Trophoblast cell (in vitro differentiated cells and primary cell): ENCODE measurements at regions not wholly inside any gene's neighbourhood (a gene's known extent, or its start where the extent isn't known, plus 50 kb on each side); places are given as distances from the start of the nearest gene placed in this dataset.
A peak's percentile ranks its signal among the peaks of the same experiment; 100 is the strongest.

Experiments used
- DNase-seq, 2 donors: peaks; one replicate each; pipeline ENCODE4 v3.0.0-alpha.2; 2016
- H2AFZ ChIP-seq: 2 replicates; pipeline ENCODE4 v1.6.1; 2013; ENCODE audit warnings: low read length, moderate library complexity, mild to moderate bottlenecking; ENCODE audit not compliant: insufficient read depth, poor library complexity
- H2AK5ac ChIP-seq: 2 replicates; pipeline ENCODE4 v1.6.1; 2013; ENCODE audit warnings: mild to moderate bottlenecking, low read length
- H2BK120ac ChIP-seq: 2 replicates; pipeline ENCODE4 v1.6.1; 2013; ENCODE audit warnings: low read length, mild to moderate bottlenecking, moderate library complexity; ENCODE audit not compliant: insufficient read depth, poor library complexity
- H2BK12ac ChIP-seq: 2 replicates; pipeline ENCODE4 v1.6.1; 2013; ENCODE audit warnings: mild to moderate bottlenecking, low read length, moderate library complexity
- H2BK5ac ChIP-seq: 2 replicates; pipeline ENCODE4 v1.6.1; 2013; ENCODE audit warnings: low read length, low read depth, moderate library complexity, mild to moderate bottlenecking; ENCODE audit not compliant: poor library complexity
- H3K14ac ChIP-seq: 2 replicates; pipeline ENCODE4 v1.6.1; 2013; ENCODE audit warnings: mild to moderate bottlenecking, low read length
- H3K18ac ChIP-seq: 2 replicates; pipeline ENCODE4 v1.6.1; 2013; ENCODE audit warnings: mild to moderate bottlenecking, low read length
- H3K23ac ChIP-seq: 2 replicates; pipeline ENCODE4 v1.6.1; 2013; ENCODE audit warnings: low read length
- H3K27ac ChIP-seq: 2 replicates; pipeline ENCODE4 v1.5.1; 2013; ENCODE audit warnings: low read depth, mild to moderate bottlenecking, inconsistent platforms, low read length, moderate library complexity
- H3K27me3 ChIP-seq: 2 replicates; pipeline ENCODE4 v1.6.1; 2013; ENCODE audit warnings: inconsistent platforms, mild to moderate bottlenecking, low read length, moderate library complexity; ENCODE audit not compliant: insufficient read depth
- H3K36me3 ChIP-seq, 2 experiments: 1 replicate in 1 of 2; 2 replicates in 1 of 2; pipeline ENCODE4 v1.6.1; 2013; ENCODE audit warnings: low read length in 2 of 2, mild to moderate bottlenecking in 2 of 2, moderate library complexity in 1 of 2; ENCODE audit not compliant: insufficient read depth in 2 of 2, control insufficient read depth in 1 of 2
- H3K4ac ChIP-seq: 2 replicates; pipeline ENCODE4 v1.6.1; 2013; ENCODE audit warnings: low read depth, mild to moderate bottlenecking, low read length, moderate library complexity
- H3K4me1 ChIP-seq, 2 experiments: 1 replicate in 1 of 2; 2 replicates in 1 of 2; pipeline ENCODE4 v1.6.1; 2013; ENCODE audit warnings: low read length in 2 of 2, mild to moderate bottlenecking in 2 of 2, moderate library complexity in 1 of 2; ENCODE audit not compliant: insufficient read depth in 2 of 2, control insufficient read depth in 1 of 2
- H3K4me2 ChIP-seq: 2 replicates; pipeline ENCODE4 v1.6.1; 2013; ENCODE audit warnings: inconsistent platforms, mild to moderate bottlenecking, low read length, moderate library complexity
- H3K4me3 ChIP-seq: 2 replicates; pipeline ENCODE4 v1.5.1; 2013; ENCODE audit warnings: mild to moderate bottlenecking, low read depth, low read length, inconsistent platforms
- H3K79me1 ChIP-seq: one replicate; pipeline ENCODE4 v1.6.1; 2013; ENCODE audit warnings: low read length
- H3K79me2 ChIP-seq: 2 replicates; pipeline ENCODE4 v1.6.1; 2013; ENCODE audit warnings: low read length, mild to moderate bottlenecking; ENCODE audit not compliant: control insufficient read depth, insufficient read depth, poor library complexity
- H3K9ac ChIP-seq: 2 replicates; pipeline ENCODE4 v1.6.1; 2013; ENCODE audit warnings: mild to moderate bottlenecking, low read length
- H3K9me3 ChIP-seq: 2 replicates; pipeline ENCODE4 v1.6.1; 2013; ENCODE audit warnings: low read depth, mild to moderate bottlenecking, control low read depth, inconsistent platforms, low read length; ENCODE audit not compliant: insufficient read depth
- H4K12ac ChIP-seq: 2 replicates; pipeline ENCODE4 v1.6.1; 2013; ENCODE audit warnings: low read depth, mild to moderate bottlenecking, low read length, moderate library complexity
- H4K8ac ChIP-seq: 2 replicates; pipeline ENCODE4 v1.6.1; 2013; ENCODE audit warnings: low read depth, mild to moderate bottlenecking, low read length, moderate library complexity
- H4K91ac ChIP-seq: one replicate; pipeline ENCODE4 v1.6.1; 2013; ENCODE audit warnings: low read depth, mild to moderate bottlenecking, low read length, moderate library complexity
- WGBS: extraction: QIAGEN DNeasy Blood & Tissue Kit; methylation state at CpG from one replicate; pipeline ENCODE4 v1.1.7; 2013; ENCODE audit warnings: missing lambda C conversion rate; ENCODE audit not compliant: insufficient read length, insufficient coverage; ENCODE audit errors: extremely low coverage; 5-methylcytosine and 5-hydroxymethylcytosine counted together

DNA sequence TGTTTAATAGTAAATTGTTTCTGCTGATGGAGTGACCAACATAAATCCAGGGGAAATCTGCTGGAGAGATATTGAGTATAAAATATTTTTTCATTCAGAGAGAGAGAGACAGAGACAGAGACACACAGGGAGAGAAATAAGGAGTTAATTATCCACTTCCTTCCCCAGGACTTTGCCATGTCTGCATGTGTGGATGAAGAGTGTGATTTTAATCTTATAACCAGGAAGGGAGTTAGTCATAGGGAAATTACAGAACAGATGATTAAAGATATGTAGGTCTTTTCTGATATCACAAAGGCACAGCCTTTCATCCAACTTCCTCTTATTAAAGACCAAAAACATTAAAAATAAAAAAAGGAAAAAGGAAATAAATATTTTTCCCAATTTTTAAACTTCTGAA is 526.3 kb downstream of the SPRY1 start:
- Histone ChIP-seq H2BK5ac (no peak overlapping the region), H2AK5ac (no peak overlapping the region), H3K79me1 (no peaks in the 10 kb centered on the region), H3K18ac (no peak overlapping the region), H4K91ac (no peak overlapping the region), H2AFZ (no peak overlapping the region), H3K4ac (no peak overlapping the region), H3K36me3 (no peaks in the 10 kb centered on the region), H3K27me3 (no peaks in the 10 kb centered on the region), H3K9ac (no peak overlapping the region), H4K8ac (no peak overlapping the region), H3K9me3 (no peaks in the 10 kb centered on the region), H3K4me3 (no peak overlapping the region), H2BK120ac (no peak overlapping the region), H3K4me2 (no peak overlapping the region), H2BK12ac (no peak overlapping the region), H3K27ac (no peak overlapping the region), H3K23ac (no peak overlapping the region), H3K14ac (no peak overlapping the region), H3K79me2 (no peaks in the 10 kb centered on the region), H3K4me1 (no peaks in the 10 kb centered on the region), H4K12ac (no peak overlapping the region)
- DNase-seq: no peak

DNA sequence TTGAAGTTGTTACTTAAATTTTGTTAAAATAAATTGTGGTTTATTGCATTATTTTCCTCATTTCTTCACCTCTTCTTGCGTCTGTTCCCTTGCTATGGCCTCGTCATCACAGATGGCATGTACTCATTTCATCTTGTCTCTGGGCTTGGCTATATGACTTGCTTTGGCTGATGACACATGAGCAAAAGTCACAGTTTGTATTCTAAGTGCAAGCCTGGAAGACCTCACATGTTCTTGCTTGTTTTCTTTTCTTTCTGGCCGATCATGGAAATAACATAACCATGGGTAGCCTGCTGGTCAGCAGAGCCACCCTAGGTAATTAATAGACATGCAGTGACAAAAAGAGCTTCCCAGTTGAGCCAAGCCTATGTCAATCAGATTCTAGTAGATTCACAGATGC is 527.9 kb downstream of the SPRY1 start:
- Histone ChIP-seq H3K4me1 (no peaks in the 10 kb centered on the region), H3K23ac (no peak overlapping the region), H3K4ac (no peak overlapping the region), H2BK12ac (no peak overlapping the region), H3K4me3 (no peak overlapping the region), H3K27ac (no peak overlapping the region), H3K79me2 (no peaks in the 10 kb centered on the region), H2BK5ac (no peak overlapping the region), H4K12ac (no peak overlapping the region), H4K91ac (no peak overlapping the region), H3K9me3 (no peaks in the 10 kb centered on the region), H2AFZ (no peak overlapping the region), H2BK120ac (no peak overlapping the region), H3K14ac (no peak overlapping the region), H3K79me1 (no peaks in the 10 kb centered on the region), H4K8ac (no peak overlapping the region), H3K18ac (no peak overlapping the region), H3K4me2 (no peak overlapping the region), H3K27me3 (no peaks in the 10 kb centered on the region), H2AK5ac (no peak overlapping the region), H3K9ac (no peak overlapping the region), H3K36me3 (no peaks in the 10 kb centered on the region)
- no CpG with 5 or more reads among the region's 3 CpGs for WGBS
- DNase-seq: no peak

DNA sequence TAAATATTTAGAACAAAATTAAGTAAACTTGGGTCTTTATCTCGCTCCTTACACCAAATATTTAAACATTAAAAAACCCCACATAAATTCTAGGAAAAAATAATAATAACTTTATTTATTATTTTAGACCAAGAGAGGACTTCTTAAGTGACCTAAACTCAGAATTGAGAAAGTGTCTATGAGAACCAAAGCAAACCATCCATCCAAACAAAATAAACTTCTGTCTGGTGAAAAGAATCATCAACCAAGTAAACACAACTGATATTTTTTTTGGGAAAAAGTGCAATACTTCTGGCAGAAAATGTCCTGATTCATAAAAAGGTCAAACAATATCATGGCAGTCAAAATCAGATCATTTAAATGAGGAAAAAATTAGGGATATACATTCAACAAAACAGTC is 533.0 kb downstream of the SPRY1 start:
- no peak overlapping the region for H3K4me3 ChIP-seq
- no peaks in the 10 kb centered on the region for H3K4me1 ChIP-seq
- H3K79me1 ChIP-seq: no peaks in the 10 kb centered on the region
- H3K9ac ChIP-seq: no peak overlapping the region
- no peak for DNase-seq
- H2BK12ac ChIP-seq: no peak overlapping the region
- no peak overlapping the region for H3K27ac ChIP-seq
- no CpG with 5 or more reads among the region's 1 CpG for whole genome bisulfite sequencing
- no peaks in the 10 kb centered on the region for H3K36me3 ChIP-seq
- H4K8ac ChIP-seq: no peak overlapping the region
- H3K79me2 ChIP-seq: no peaks in the 10 kb centered on the region
- no peak overlapping the region for H4K91ac ChIP-seq
- H3K23ac ChIP-seq: no peak overlapping the region
- H3K4ac ChIP-seq: no peak overlapping the region
- no peak overlapping the region for H2BK5ac ChIP-seq
- no peaks in the 10 kb centered on the region for H3K9me3 ChIP-seq
- H3K14ac ChIP-seq: no peak overlapping the region
- no peak overlapping the region for H2AK5ac ChIP-seq
- no peak overlapping the region for H3K4me2 ChIP-seq
- H3K27me3 ChIP-seq: no peaks in the 10 kb centered on the region
- H4K12ac ChIP-seq: no peak overlapping the region
- no peak overlapping the region for H3K18ac ChIP-seq
- no peak overlapping the region for H2AFZ ChIP-seq
- no peak overlapping the region for H2BK120ac ChIP-seq

- no peak overlapping the region for H4K8ac ChIP-seq
- no peaks in the 10 kb centered on the region for H3K36me3 ChIP-seq
- H3K79me1 ChIP-seq: no peaks in the 10 kb centered on the region
- H3K4me3 ChIP-seq: no peak overlapping the region
- H2BK120ac ChIP-seq: no peak overlapping the region
- H3K27me3 ChIP-seq: no peaks in the 10 kb centered on the region
- no peaks in the 10 kb centered on the region for H3K4me1 ChIP-seq
- H3K79me2 ChIP-seq: no peaks in the 10 kb centered on the region
- H3K18ac ChIP-seq: no peak overlapping the region
- no peak overlapping the region for H2BK12ac ChIP-seq
- H3K4ac ChIP-seq: no peak overlapping the region
- H2BK5ac ChIP-seq: no peak overlapping the region
- no peak overlapping the region for H2AFZ ChIP-seq
- H3K27ac ChIP-seq: no peak overlapping the region
- H4K91ac ChIP-seq: no peak overlapping the region
- H3K4me2 ChIP-seq: no peak overlapping the region
- no peaks in the 10 kb centered on the region for H3K9me3 ChIP-seq
- H2AK5ac ChIP-seq: no peak overlapping the region
- no peak overlapping the region for H3K14ac ChIP-seq
- no peak overlapping the region for H4K12ac ChIP-seq
- no CpG with 5 or more reads among the region's 1 CpG for WGBS
- no peak overlapping the region for H3K9ac ChIP-seq
- peak in 1 of 2 donors; percentile 34 for DNase-seq
- no peak overlapping the region for H3K23ac ChIP-seq
These were observed 534.4 kb downstream of the SPRY1 start for GRCh38 chr4:123930996-123931395.

DNA sequence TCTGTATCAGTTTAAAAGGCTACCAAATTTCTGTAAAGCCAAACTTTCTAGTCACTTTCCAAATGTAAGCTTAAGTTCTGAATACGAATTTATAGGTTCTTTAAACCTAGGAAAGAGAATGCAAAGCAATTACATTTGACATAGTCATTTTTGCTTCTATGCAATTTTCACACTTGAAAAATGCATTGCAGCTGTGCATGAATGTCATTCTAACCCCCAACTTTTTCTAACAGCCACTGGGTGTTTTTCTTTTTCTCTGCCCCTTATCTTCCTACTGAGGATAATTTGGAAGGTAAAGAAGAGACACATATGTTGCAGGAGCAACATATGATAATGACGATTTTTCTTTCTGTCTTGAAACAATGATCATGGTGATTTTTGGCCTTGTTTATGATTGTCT is 537.5 kb downstream of the SPRY1 start:
- Histone ChIP-seq H3K79me1 (no peaks in the 10 kb centered on the region), H3K18ac (no peak overlapping the region), H3K36me3 (no peaks in the 10 kb centered on the region), H3K4me1 (no peaks in the 10 kb centered on the region), H2AFZ (no peak overlapping the region), H4K8ac (no peak overlapping the region), H3K23ac (no peak overlapping the region), H3K9me3 (no peaks in the 10 kb centered on the region), H2AK5ac (no peak overlapping the region), H3K9ac (no peak overlapping the region), H3K4me3 (no peak overlapping the region), H3K14ac (no peak overlapping the region), H2BK12ac (no peak overlapping the region), H2BK120ac (no peak overlapping the region), H3K4ac (no peak overlapping the region), H3K79me2 (no peaks in the 10 kb centered on the region), H3K27ac (no peak overlapping the region), H3K27me3 (no peaks in the 10 kb centered on the region), H2BK5ac (no peak overlapping the region), H4K12ac (no peak overlapping the region), H4K91ac (no peak overlapping the region), H3K4me2 (no peak overlapping the region)
- no peak for DNase-seq
- WGBS: no CpG with 5 or more reads among the region's 2 CpGs
